Fibroblast of gingiva (primary cell): ENCODE measurements at regions not wholly inside any gene's neighbourhood (a gene's known extent, or its start where the extent isn't known, plus 50 kb on each side); places are given as distances from the start of the nearest gene placed in this dataset.

Source experiments
- DNase-seq: peaks from one replicate; pipeline ENCODE4 v3.0.0-alpha.2; 2011; ENCODE audit warnings: low read depth

DNA sequence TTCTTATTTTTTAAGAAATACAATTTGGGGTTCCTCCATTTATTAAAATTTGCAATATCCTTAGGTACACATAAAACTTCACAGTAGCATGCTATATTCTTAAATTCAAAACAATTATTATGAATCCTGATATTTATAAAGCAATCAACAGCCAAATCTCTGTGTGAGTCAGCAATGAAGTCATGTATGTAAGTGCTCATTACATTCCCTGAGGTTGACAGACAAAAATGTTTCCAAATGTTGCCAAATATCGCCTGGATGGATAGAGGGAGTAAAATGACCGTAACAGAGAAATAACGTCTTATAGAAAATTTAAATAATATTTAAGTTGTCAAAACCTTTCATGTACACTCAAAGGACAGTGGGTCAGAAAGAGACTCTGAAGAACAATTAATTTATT is 220.0 kb downstream of the PCDH18 start:
- DNase-seq: peak; percentile 1

DNA sequence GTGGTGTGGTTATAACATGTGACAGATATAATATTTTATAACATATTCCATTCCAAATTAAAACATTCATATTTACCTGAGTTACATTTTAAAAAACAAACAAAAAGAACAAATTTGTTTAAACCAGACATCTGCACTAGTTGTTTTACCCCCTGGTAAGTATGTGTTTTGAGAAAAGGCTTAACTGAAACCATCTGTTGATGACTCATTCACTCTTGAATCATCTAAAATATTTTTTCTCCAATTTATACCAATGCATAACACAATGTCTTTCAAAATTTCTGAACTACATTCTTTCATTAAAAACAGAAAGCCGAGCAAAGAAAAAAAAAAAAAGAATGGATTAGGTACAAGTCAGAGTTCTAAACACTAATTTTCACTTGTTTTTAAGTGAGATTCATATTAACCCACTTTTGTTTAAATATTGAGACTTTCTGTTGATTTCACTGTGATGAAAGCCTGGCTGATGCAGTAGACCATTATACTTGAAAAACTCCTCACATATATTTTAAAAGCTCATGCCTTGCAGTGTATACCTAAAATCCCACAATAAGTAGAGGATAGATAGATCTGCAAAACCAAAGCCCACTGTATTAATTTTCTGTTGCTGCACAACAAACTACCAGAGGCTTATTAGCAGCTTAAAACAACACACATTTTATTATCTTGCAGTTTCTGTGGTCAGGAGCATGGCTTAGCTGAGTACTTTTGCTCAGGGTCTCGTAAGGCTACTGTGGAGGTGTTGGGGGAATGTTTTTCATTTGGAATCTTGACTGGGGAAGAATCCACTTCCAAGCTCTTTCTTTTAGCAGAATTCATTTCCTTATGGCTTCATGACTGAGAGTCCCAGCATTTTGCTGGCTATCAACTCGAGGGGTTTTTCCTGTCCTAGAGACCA is 221.5 kb downstream of the PCDH18 start:
- DNase-seq: peak; percentile 83

DNA sequence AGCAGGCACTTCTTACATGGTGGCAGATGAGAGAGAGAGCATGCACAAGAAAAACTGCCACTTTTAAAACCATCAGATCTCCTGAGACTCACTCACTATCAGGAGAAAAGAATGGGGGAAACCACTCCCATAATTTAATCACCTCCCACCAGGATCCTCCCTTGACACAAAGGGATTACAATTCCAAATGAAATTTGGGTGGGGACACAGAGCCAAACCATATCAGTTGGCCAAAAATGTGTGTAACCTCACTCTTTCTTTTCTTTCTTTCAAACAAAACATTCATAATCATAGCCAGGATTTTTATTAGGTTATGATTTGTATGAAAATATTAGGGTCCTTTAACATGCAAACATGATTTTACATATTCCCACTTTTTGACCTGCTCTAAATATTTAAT is 222.1 kb downstream of the PCDH18 start:
- peak; percentile 9 for DNase-seq

DNA sequence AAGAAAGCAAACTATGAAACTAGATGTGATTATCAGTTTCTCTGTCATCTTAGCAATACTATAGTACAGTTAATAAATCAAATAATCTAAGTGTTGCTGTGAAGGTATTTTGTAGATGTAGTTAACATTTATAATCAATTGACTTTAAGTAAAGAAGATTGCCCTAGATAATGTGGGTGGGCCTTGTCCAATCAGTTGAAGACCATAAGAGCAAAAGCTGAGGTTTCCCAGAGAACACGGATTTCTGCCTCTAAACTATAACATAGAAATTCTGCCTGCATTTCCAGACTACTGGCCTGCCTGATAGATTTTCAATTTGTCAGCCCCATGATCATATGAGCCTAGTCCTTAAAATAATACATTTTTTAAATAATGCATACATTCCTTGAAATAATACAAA is 222.9 kb downstream of the PCDH18 start:
- no peak for DNase-seq

DNA sequence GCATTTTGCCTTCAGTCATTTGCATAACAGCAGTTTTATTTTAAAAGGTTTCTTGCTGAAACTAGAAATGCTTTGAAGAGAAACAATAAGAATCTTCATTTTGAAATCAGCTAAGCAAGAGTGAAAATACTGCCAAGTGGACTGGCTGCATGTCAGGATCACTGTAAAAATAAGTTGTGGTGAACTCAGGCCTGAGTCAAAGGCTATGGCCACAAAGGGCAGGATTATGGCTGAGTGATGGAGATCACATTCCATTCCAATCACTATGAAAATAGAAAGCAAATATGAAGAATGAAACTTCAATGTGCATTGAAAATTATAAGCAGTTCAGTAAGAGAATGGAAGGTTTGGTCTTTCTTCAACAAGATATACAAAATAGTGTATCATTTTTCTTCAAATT is 224.5 kb downstream of the PCDH18 start:
- peak; percentile 92 for DNase-seq

DNA sequence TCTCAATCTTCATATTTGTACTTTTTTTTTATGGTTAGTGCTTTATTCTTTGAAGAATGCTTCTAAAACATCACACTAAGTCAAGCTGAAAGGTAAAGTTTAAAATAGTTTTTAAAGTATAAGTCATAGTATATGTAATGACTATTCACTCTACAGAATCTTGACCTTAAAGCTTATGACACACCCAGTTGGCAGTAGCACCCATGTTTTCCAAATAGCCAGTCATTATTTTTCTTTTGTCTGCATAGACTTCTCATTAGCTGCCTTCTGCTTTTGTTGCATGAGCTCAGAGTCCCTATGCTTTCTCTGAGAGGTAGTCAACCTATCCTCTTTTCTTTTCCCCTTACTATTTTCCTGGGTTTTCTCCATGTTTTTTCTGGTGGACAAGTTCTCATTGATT is 231.5 kb downstream of the PCDH18 start:
- DNase-seq: no peak

DNA sequence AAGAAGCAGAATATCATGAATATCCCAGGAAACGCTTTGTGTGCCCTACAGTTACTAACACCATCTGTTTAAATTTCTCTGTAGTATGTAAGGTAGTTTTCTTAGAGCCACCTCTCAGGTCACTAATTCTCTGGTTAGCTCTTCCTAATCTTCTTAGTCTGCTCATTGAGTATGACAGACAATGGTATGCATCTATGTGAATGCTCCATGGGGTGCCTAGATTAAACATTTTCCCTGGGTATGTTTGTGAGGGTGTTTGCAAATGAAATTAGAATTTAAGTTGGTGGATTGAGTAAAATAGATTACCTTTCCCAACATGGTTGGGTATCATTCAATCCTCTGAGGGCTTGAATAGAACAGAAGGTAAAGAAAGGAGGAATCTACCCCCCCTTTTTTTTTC is 233.0 kb downstream of the PCDH18 start:
- no peak for DNase-seq

DNA sequence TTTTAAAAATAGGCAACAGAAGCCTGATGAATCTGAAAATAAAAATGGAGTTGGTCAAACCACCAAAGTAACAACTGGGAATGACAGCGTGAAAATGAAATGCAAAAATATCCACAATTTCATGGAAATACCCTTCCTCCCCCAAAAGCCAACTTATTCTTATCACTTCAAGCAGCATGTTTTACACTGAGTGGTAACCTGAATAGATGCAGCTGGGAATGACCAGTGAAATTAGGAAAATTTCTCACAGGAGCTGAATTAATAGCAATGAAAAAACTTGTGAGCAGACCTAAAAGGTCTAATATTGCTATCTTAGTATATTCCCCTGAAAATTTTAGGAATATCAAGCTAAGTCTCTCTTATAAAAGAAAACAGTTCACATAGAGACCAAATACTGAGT is 239.0 kb downstream of the PCDH18 start:
- DNase-seq: no peak

DNA sequence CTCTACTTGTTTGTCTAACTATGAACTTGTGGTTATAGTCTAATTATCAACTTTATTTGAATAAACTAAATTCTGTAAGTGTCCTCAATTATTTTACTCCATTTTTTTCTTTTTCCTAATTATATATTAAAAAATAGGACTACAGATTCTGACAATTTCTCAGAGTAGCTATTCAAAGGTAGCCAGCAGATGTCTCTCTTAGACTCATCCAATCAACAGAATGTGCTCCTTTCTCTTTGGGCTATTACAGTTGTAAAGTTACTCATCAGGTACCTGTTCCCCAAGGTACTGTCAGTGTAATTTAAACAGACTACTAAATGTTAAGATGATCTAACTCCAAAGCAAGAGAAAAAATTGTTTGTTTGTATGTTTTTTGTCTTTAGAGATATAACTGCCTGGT is 248.6 kb downstream of the PCDH18 start:
- DNase-seq: peak; percentile 25

DNA sequence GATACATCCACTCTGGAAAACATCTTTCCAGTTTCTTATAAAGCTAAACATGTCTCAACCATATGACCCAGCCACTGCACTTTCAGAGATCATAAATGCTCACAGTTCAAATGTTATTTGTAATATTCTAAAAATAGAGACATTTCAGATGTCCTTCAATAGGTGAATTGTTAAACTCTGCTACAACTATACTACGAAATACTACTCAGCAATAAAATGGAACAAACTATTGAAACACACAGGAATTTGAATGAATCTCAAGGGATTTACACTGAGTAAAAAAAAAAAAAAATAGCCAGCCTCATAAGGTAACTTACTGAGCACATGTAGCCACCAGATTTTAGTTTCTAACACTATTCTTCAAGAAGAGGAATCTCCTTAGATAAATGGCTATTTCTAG is 253.9 kb downstream of the PCDH18 start:
- no peak for DNase-seq

DNA sequence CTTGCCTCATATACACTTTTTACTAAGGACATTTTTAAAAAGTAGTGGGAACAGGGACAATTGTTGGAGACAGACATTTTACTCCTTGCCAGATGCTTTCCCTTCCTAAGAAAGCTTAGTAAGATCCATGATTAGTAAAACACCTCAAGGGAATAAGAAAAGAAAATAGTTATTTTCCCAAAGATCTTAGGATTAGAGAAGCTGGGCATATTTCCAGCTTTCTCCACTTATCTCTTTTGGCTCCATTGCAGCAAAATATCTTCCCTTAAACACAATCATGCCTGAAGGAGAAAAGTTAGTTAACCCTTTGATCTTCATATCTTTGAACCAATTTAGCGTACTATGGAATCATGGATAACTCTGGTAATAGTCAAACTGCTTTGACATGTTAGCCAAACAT is 257.9 kb downstream of the PCDH18 start:
- DNase-seq: no peak

DNA sequence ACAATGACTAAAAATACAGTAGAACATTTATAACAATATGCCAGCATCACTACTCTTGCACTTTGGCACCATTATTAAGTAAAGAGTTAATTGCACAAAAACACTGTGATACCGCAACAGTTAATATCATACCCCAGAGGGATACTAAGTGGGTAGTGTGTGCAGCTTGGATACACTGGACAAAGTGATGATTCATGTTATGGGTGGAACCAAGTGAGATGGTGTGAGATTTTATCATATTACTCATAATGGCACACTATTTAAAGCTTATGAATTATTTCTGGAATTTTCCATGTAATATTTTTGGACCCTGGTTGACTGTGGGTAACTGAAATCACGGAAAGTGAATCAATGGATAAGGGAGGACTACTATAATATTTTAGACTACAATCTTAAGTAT is 265.3 kb downstream of the PCDH18 start:
- peak; percentile 58 for DNase-seq

DNA sequence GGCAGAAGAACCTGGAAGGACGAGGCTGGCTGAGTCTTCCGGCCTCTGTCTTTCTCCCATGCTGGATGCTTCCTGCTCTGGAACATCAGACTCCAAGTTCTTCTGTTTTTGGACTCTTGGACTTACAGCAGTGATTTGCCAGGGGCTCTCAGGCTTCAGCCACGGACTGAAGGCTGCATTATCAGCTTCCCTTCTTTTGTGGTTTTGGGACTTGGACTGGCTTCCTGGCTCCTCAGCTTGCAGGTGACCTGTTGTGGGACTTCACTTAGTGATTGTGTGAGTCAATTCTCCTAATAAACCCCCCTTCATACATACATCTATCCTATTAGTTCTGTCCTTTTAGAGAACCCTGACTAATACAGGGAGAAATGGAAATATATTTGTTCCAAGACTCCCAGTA is 265.8 kb downstream of the PCDH18 start:
- DNase-seq: no peak

DNA sequence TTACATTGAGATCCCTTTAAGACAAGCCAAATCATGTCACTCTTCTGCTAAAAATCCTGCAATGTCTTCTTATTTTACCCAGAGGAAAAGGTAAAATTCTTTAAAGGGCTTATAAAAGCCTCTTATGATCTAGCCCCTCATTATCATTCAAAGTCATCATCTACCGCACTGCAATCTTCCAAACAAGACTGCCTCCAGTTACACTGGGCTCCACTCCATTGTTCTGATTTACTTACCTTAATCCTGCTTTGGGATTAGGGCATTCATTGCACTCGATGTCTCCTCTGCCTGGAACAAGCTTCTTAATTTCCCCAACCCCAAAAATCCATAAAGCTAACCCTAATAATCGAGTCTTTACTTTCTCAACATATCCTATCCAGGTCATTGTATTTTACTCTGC is 269.1 kb downstream of the PCDH18 start:
- DNase-seq: no peak

DNA sequence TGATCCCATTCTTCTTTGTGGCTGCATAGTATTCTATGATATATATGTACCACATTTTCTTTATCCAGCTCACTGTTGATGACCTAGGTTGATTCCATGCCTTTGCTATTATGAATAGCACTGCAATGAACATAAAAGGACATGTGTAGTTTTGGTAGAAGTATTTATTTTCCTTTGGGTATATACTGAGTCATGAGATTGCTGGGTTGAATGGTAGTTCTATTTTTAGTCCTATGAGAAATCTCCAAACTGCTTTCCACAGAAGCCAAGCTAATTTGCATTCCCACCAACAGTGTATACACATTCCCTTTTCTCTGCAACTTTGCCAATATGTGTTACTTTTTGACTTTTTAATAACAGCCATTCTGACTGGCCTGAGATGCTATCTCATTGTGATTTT is 278.3 kb downstream of the PCDH18 start:
- DNase-seq: peak; percentile 79

DNA sequence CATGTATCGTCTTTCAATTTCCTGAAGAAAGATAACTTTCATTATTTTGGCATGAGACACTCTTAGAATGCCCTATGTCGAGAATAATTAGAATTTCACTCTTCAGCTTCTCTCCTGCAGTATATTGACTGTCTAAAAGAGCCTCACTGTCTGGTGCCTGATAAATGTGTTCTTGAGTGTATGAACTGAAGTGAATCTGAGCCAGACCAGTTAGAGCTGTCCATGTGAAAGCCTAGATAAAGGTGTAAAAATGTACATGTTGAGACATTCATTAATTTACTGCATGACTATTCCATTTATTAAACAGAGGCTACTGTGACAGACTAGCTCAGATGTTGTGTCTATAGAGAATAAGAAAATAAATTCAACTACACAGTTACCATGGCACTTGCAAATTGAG is 283.2 kb downstream of the PCDH18 start:
- DNase-seq: no peak

DNA sequence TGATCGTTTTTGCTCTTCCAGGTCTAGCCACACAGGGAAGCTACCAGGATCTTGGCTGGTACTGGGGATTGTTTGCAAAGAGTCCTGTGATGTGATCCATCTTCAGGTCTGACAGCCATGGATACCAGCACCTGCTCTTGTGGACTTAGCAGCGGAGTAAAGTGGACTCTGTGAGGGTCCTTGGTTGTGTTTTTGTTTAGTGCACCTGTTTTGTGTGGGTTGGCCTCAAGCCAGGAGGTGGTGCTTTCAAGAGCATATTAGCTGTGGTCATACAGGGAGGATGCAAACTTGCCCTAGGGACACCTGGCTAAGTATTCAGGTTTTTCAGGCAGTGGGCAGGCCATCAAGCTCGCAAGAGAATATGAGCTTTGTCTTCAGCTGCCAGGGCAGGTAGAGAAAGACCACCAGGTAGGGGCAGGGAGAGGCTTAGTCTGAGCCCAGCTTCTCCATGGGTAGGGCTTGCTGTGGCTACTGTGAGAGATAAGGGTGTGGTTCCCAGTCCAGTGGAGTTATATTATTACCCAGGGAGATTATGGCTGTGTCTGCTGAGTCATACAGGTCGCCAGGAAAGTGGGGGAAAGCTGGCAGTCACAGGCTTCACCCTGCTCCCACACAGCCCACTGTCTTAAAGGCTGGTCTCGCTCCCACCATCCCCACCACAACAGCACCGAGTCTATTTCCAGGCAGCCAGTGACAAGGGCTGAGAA is 293.7 kb downstream of the PCDH18 start:
- DNase-seq: no peak

DNA sequence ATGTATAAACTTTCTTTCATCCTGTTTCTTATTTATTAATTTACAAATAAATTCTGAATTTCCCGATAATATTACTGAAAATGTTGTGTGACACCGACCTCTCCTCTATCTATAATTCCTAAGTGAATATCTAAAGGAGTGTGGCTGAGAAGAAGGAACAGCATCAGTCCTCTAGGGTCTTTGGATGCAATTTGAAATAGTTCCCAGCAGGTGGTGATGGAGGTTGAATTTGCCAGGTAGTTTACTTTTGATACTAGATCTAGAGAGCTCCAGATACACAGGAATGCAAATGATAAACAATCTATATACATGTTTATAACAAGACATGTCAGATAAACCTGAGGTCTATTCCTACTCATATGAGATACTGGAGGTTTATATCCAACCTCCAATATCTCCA is 305.4 kb downstream of the PCDH18 start:
- no peak for DNase-seq

DNA sequence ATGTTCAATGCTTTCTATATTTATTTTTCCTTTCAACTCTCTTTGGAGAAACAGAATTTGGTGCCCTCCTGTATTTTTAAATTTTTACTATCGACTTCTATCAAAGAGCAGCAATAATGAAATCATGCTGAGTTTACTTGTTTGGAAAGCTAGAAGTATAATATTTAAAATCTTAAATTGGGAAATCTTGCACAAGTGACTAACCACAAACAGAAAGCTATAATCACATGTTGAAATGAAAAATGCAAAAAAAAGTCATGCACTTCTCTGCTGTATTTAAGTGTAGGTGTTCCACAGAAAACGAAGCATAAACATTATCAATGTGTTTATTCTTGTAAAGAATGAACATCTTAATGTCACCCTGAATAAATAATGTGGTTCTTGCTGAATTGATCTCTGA is 306.1 kb downstream of the PCDH18 start:
- DNase-seq: peak; percentile 18

DNA sequence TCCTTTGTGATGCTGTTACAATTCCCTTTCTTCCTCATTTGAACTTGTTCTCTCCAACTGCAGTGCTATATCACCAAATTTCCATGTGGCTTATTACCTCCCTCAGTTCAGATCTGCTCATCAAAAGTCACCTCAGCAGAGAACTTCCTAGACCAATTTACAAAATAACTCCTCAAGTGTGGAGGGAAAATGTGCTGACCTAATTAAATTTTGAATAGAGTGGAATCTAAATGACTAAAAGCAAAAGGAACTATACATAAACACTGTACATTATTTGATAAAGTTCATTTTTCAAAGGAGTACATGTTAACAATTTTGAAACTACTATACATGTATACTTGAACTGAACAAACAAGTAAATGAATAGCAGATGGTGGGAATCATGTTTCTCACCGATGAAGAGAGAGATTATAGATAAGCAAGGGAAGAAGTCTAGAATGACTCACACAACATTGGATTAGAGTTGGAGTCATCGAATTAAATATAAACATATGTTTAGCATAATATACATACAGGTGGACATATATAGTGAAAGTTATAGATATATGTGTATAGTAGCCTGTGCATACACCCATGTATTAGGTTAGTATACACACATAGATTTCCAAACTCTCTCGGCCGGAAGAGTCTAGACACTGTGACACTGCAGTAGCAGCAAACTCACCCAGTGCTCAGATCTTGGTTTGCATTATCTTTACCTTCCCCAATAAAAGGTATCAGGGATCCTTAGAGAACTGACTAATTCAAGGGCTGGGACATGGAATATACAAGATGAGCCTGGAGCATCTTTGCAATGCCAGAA is 318.7 kb downstream of the PCDH18 start:
- peak; percentile 10 for DNase-seq

DNA sequence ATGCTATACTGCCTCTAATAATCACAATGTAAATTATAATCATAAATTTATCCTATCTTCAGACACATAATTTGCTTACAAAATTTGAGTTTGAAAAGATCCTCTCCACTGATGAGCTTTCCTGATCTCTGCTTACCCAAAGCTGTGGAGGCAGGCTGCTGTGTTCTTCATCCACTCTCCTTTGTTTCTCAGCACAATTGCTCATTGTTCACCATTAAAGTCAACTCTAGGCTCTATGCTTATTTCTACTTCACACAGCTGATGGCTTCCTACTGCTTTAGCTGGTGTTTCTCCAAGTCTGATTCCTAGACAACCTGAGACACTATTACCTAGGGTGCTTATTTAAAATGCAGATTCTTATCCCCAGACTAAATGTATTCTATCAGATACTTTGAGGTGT is 319.7 kb downstream of the PCDH18 start:
- no peak for DNase-seq

DNA sequence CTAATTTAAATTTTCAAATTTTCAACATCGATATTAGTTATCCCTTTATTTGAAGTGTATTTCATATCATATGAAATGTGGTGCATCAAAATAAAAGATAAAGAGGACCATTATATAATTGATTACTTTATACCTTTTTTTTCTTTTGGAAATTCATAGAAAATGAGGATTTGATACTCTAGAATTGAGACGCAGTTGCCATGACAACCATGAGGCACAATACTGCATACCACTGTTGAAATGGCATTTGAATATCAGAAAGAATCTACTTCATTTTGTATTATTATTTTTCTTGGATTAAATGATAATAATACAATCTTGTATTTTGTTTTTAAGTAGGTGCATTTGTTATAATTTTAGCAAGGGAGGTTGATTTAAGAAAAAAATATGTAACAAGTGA is 323.1 kb downstream of the PCDH18 start:
- DNase-seq: no peak

DNA sequence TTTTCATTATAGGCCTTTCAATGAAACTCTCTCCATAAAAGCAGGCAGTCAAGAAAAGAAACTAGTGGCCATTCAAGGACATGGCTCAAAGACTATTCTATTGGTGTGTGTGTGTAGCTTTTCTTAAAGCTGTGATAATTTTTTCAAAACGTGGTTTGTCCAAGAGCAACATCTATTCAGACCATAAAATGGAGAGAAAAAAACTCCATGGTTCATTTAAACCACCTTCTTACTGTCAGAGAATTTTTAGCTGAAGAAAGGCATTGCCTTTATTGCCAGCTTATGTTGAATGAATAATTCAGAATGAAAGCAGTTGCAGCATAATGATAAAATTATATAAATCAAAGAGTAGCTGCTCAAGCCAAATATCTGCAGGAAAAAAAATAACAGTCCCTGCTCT is 325.5 kb downstream of the PCDH18 start:
- no peak for DNase-seq
